8988T (cell line): ENCODE measurements at regions not wholly inside any gene's neighbourhood (a gene's known extent, or its start where the extent isn't known, plus 50 kb on each side); places are given as distances from the start of the nearest gene placed in this dataset.

ENCODE experiments used
- DNase-seq: peaks from one replicate; pipeline ENCODE4 v3.0.0; 2011

- DNase-seq, result no peak
Observed at GRCh38 chr1:56442290-56442877, 137.0 kb downstream of the PLPP3 start.

DNA sequence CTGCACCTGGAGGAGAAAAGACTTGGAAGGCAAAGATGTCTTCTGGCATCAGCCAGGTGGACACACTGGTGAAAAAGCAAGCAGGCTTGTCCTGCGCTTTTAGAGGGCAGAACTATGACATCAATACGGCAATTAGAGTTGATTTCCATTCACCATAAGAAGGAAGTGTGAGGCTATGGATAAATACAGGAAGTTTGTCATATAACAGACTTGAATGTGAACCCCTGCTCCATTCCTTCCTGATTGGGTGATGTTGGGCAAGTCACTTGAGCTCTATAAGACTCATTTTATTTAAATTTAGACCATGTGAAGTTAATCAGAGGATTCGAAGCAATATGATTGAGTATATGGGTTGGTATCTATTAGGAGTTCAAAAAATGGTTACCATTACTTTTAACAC is 137.8 kb downstream of the PLPP3 start:
- DNase-seq, result no peak

DNA sequence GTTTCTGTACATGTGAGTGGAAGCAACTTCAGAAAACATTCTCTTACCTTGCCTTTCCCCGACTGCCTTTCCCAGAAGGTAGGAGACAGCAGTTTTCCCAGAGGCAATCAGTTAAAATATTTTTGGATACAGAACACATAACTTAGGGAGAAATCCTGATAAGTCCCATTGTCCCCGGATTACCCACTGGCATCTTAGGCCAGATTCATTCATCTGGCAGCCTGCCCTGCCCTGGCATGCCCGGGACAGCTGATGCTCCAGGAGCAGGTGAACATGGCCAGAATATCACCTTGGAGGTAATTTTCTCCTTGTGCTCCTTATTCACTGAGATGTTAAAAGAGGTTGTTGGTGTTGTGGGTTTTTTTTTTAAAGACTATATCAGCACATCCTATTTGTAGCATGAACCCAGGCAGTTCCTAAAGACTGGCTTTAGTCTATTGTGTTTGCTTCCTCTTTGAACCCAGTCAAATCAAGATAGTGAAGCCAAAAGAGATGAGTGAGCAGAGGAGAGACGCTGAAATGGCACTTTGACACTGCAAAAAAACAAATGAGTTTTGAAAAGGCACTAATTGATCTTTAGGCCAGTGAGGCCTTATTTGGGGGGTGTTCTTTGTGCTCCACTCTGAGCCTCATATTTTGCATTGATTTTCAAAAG is 139.6 kb downstream of the PLPP3 start:
- no peak for DNase-seq

- no peak for DNase-seq
Observed at GRCh38 chr1:56438901-56439551, 140.3 kb downstream of the PLPP3 start.

DNA sequence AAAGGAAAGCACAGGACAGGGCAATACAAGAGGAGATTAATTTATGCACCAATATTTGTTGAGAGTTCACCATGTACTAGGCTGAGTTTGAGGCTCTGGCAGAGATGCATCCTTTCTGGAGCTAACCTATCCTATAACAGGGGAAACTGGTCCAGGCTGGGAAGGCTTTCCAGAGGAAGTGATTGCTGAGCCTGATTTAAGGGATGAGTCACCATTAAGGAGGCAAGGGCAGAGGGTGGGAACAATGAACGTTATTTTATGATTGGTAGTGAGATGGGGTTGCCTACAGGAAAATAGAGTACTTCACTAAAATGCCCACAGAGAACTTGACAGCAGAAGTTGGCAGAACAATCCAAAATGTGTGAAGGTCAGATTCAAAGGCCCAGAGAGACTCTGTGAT is 141.4 kb downstream of the PLPP3 start:
- DNase-seq, result no peak

DNA sequence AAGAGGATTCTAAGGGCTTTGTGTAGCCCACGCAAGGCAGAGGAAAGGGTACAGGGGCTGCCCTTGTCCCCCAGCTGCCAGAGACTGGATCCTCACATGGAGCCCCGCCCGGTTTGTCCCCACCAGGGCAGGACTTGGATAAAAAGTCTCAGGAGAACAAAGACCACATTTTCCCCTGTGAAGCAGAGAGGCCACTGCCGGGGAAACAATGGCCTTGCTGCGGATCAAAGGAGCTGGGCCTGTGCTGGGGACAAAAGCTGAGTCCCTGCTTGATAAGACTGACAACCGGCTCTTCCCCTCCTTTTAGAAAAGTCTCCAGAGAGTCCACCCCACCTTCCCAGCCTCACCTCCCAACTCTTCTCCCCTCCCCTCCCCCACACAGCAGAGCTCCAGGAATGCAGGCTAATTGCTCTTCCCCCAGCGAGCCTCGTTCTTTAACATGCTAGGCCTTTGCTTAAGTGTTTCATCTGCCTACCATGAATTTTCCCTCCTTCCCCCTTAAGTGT is 142.4 kb downstream of the PLPP3 start:
- DNase-seq, result no peak

DNA sequence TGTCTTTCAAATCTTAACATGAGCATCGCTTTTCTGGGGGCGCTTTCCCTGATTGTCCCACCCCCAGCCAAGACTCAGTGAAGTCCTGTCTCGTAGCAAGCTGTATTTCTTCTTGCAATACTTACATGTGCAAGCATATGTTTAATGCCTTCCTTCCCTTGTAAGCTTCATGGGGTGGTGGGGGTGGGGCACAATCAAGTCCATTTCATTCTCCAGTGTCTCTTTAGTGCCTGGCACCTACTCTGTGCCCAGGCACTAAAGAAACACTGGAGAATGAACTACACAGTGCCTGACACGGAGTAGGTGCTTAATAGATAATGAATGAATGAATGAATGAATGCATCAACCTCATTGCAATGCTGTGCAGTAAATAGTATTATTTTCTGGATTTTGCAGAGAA is 143.1 kb downstream of the PLPP3 start:
- DNase-seq, result no peak

DNA sequence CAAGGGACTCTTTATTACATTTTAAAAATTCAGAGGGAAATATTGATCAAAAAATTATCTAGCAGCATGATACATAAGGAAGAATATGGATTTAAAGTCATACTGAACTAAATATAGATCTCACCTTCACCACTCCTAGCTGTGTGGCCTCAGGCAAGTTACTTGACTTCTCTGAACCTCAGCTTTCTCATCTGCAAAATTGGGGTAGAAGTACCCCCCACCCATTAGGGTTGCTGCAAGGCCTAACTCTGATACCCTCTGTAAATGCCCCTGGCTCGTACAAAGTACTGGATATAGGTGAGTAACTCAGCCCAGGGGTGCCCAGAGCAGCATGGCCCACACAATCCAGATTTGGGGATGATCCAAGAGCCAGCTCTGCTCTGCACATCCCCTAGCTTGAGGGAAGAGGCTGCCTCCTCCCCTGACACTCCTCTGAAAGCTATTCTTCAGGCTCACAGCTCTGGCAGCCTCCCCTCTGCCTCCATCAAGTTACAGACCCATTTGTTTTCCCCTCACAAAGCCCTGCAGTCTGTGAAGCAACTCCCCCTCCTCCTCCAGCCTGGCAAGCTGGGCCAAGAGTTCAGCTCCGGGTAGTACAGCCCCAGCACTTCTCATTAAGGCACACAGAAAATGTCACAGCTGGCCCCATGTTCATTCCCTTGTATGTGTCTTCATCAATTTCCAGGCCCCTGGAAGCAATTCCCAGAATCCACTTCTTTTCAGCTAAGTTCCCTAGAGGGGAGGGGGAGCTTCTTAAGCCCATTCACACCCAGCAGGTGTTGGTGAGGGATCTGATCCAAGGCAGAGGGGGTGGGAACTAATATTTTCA is 143.7 kb downstream of the PLPP3 start:
- no peak for DNase-seq

DNA sequence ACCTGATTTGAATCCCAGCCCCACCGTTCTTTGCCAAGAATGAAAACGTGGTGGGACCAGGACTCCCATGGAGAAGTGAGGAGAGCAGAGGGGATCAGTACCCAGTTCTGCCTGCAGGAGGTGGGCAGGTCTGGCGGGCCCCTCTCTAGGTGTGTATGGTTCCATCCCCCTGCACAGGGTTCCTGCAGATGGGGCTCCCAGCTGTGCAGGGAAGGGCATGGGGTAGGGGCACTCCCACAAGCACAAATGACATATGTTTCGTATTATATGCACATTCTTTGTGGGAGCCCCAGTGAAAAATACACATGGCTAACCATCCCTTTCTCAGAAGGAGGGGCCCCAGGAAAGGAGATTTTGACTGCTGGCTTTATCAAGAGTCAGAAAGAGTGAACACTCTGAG is 144.6 kb downstream of the PLPP3 start:
- no peak for DNase-seq

- no peak for DNase-seq
Observed at GRCh38 chr1:56434025-56434424, 145.3 kb downstream of the PLPP3 start.

DNA sequence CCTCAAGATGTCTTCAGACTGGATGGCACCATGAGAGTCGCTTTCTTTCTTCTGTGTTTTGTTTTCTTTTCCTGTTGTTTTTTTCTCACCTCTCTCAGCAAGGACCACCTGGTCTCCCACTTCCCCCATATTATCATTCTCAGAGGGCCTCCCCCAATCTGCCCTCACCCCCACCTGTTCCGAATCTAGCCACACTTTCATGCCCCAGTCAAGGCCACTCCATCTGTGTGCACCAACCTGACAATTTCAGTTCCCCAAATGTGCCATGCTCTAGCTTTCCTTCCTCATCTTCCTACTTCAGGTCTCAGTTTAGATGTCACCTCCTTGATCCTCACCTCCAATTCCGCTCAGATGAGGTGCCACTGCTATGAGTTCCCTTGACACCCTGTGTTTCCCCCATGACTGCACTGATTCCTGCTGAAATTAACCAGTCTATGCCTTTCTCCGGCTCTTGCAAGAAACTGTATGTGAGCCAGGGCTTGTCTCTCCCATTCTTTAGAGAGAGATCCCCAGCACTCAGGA is 146.2 kb downstream of the PLPP3 start:
- no peak for DNase-seq

GRCh38 chr1:56432166-56432971 is 147.0 kb downstream of the PLPP3 start:
- no peak for DNase-seq

DNA sequence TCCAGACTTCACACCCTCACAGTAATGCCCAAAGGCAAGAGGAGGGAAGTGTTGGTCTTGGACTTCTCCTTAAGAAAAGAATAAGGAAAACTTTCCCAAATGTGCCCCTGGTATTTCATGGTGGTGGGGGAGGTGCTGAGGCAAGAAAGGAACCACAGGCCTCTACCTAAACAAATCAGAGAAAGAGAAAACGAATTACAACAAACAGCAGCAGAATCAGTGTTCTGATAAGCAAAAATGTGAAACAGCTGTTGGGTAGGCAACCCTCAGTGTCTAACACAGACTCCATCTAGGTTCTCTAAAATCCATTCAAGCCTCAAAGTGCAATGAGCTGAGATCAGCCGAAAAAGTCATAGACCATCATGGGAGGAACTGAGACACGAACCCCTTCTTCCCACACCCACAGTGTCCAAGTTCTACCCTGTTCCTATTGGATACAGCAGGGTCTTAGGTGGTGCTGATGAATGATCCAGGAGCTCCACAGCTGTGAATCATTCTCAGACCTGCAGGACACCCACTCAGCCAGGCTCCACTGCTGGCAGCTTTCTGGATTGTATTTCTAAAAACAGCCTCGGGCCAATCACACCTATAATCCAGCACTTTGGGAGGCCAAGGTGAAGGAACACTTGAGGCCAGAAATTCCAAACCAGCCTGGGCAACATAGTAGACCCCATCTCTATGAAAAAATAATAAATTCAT is 149.1 kb downstream of the PLPP3 start:
- no peak for DNase-seq

DNA sequence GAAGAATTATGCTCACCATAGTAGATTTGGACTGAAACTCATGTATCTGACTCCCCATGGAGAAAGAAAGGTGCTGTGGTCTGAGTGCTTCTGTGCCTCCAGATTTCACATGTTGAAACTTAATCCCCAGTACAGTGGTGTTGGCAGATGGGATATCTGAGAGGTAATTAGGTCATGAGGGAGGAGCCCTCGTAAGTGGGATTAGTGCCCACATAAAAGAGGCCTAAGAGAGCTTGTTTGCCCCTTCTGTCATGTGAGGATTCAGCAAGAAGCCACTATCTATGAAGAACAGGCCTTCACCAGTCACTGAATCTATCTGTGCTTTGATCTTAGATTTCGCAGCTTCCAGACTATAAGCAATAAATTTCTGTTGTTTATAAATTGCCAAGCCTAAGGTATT is 150.1 kb downstream of the PLPP3 start:
- DNase-seq, result no peak

GRCh38 chr1:56426587-56427381 is 152.6 kb downstream of the PLPP3 start:
- no peak for DNase-seq

GRCh38 chr1:56425494-56426037 is 153.8 kb downstream of the PLPP3 start:
- no peak for DNase-seq

DNA sequence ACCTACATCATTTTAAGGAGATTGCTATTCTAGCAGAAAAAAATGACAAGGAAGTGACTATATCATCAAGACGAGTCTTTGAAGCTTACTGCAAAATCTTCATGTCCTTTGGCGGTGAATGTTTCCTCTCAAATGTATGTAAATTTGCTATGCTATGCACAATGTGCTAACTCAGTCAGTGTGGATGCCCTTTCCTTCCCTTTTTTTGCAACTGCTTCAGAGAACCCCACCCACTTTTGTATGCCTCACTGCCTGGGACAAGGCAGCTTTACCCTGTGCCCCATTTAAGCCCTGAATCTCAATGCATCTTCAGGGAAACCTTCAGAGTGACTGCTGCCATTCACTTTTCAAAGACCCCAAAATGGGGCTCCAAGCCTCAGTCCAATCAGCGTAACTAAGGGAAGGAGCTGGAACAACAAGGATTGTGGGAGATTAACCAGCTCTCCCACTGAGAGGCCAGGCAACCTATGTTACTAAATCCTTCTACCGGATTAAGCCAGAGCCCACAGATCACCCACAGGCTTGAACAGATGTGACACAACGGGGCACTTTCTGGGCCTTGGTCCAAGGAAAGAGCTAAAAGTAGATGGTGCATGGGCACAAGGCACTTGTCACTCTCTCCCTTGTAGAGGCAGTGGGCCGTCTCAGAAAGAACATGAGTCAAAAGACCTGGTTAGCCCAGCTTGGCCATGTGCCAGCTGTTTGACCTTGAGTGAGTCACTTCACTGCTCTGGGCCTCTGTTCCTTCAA is 154.4 kb downstream of the PLPP3 start:
- no peak for DNase-seq

DNA sequence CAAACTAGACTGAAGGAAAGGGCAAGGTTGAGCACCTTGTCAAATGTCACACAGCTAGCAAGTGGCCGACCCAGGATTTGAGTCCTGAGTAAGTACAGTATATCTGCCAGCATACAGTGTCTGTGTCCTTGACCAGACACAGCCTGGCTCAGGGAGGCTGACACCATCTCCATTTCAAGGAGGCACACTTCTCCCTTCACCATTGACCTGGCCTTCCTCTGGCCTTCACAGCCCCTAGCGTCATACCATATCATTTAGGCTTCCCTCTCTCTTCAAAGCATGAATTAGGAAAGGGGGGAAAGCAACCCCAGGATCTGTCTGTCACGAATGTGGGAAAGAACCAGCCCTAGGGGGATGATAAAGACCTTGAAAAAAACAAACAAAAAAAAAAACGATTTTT is 155.6 kb downstream of the PLPP3 start:
- DNase-seq, result no peak

GRCh38 chr1:56418151-56418631 is 161.2 kb downstream of the PLPP3 start:
- no peak for DNase-seq

GRCh38 chr1:56417646-56418045 is 161.7 kb downstream of the PLPP3 start:
- DNase-seq, result no peak
